ENCODE measurements at regions not wholly inside any gene's neighbourhood (a gene's known extent, or its start where the extent isn't known, plus 50 kb on each side); places are given as distances from the start of the nearest gene placed in this dataset.

GRCh38 chrX:43423876-43424275, 232.2 kb upstream of the MAOA start:
- no peak for ATAC-seq
- no peak for TF ChIP-seq PPARA (CRISPR knock-in tag; IDR thresholded peaks at IDR 0.05; ENCODE audit: borderline replicate concordance)
- no peak for TF ChIP-seq SNAI2 (CRISPR knock-in tag; IDR thresholded peaks at IDR 0.05)
- TF ChIP-seq CSRNP3 (CRISPR knock-in tag; IDR thresholded peaks at IDR 0.05) = no peak

GRCh38 chrX:43436517-43436916, 219.6 kb upstream of the MAOA start:
- TF ChIP-seq GLIS3 (CRISPR knock-in tag; IDR thresholded peaks at IDR 0.05) = no peak
- no peak for TF ChIP-seq ZNF8 (CRISPR knock-in tag; IDR thresholded peaks at IDR 0.05)
- TF ChIP-seq RARB (CRISPR knock-in tag; IDR thresholded peaks at IDR 0.05) = no peak
- no peak for TF ChIP-seq PATZ1 (CRISPR knock-in tag; IDR thresholded peaks at IDR 0.05; ENCODE audit: borderline replicate concordance)
- TF ChIP-seq ZFP3 (CRISPR knock-in tag; IDR thresholded peaks at IDR 0.05) = no peak
- TF ChIP-seq ESRRG (CRISPR knock-in tag; IDR thresholded peaks at IDR 0.05) = no peak
- TF ChIP-seq PPARA (CRISPR knock-in tag; IDR thresholded peaks at IDR 0.05; ENCODE audit: borderline replicate concordance) = no peak
- TF ChIP-seq CREB5 (CRISPR knock-in tag; IDR thresholded peaks at IDR 0.05; ENCODE audit: low read depth) = no peak
- no peak for TF ChIP-seq ARNTL (CRISPR knock-in tag; IDR thresholded peaks at IDR 0.05; ENCODE audit: borderline replicate concordance, low read depth)
- TF ChIP-seq CSDC2 (CRISPR knock-in tag; IDR thresholded peaks at IDR 0.05) = no peak
- no peak for TF ChIP-seq POU6F1 (CRISPR knock-in tag; IDR thresholded peaks at IDR 0.05; ENCODE audit: borderline replicate concordance, low read depth)
- TF ChIP-seq ZFP30 (CRISPR knock-in tag; IDR thresholded peaks at IDR 0.05) = no peak
- no peak for ATAC-seq

- ATAC-seq = no peak
- no peak for TF ChIP-seq CSRNP3 (CRISPR knock-in tag; IDR thresholded peaks at IDR 0.05)
- no peak for TF ChIP-seq PATZ1 (CRISPR knock-in tag; IDR thresholded peaks at IDR 0.05; ENCODE audit: borderline replicate concordance)
- no peak for TF ChIP-seq SNAI2 (CRISPR knock-in tag; IDR thresholded peaks at IDR 0.05)
- no peak for TF ChIP-seq TSHZ2 (CRISPR knock-in tag; IDR thresholded peaks at IDR 0.05)
- no peak for TF ChIP-seq GLIS3 (CRISPR knock-in tag; IDR thresholded peaks at IDR 0.05)
- no peak for TF ChIP-seq ZNF70 (CRISPR knock-in tag; IDR thresholded peaks at IDR 0.05)
- TF ChIP-seq ZNF565 (CRISPR knock-in tag; conservative IDR thresholded peaks at IDR 0.05; ENCODE audit: low read depth) = no peak
Observed at GRCh38 chrX:43446752-43447151, 209.3 kb upstream of the MAOA start.
